ENCODE measurements at regions not wholly inside any gene's neighbourhood (a gene's known extent, or its start where the extent isn't known, plus 50 kb on each side); places are given as distances from the start of the nearest gene placed in this dataset.

GRCh38 chr2:8026381-8026780 lies 655.5 kb upstream of the ID2 start:
- peaks cover 2% of the 10 kb centered on the region for H3K27me3 Mint-ChIP-seq (ENCODE audit: unreplicated experiment)
- no peak overlapping the region for H3K27ac Mint-ChIP-seq (ENCODE audit: unreplicated experiment)
- no peaks in the 10 kb centered on the region for H3K36me3 Mint-ChIP-seq (ENCODE audit: unreplicated experiment)
- peaks cover 8% of the 10 kb centered on the region for H3K4me1 Mint-ChIP-seq (ENCODE audit: unreplicated experiment)
- no peaks in the 10 kb centered on the region for H3K9me3 Mint-ChIP-seq (ENCODE audit: unreplicated experiment)
- no peak for TF ChIP-seq CTCF (IDR thresholded peaks at IDR 0.05)
- peak; percentile 51 for DNase-seq (ENCODE audit: extremely low spot score, unreplicated experiment)
- H3K4me3 Mint-ChIP-seq (ENCODE audit: unreplicated experiment): no peak overlapping the region

GRCh38 chr2:8027387-8027786 lies 654.5 kb upstream of the ID2 start:
- Mint-ChIP-seq H3K9me3 (ENCODE audit: unreplicated experiment) (no peaks in the 10 kb centered on the region), H3K4me1 (ENCODE audit: unreplicated experiment) (no peaks in the 10 kb centered on the region), H3K27me3 (ENCODE audit: unreplicated experiment) (peaks cover 2% of the 10 kb centered on the region), H3K27ac (ENCODE audit: unreplicated experiment) (no peak overlapping the region), H3K36me3 (ENCODE audit: unreplicated experiment) (no peaks in the 10 kb centered on the region), H3K4me3 (ENCODE audit: unreplicated experiment) (no peak overlapping the region)
- TF ChIP-seq CTCF (IDR thresholded peaks at IDR 0.05): no peak
- DNase-seq (ENCODE audit: extremely low spot score, unreplicated experiment): peak; percentile 75

- no peak for TF ChIP-seq CTCF (IDR thresholded peaks at IDR 0.05)
- Mint-ChIP-seq H3K9me3 (ENCODE audit: unreplicated experiment) (no peaks in the 10 kb centered on the region), H3K4me3 (ENCODE audit: unreplicated experiment) (no peak overlapping the region), H3K4me1 (ENCODE audit: unreplicated experiment) (no peaks in the 10 kb centered on the region), H3K27me3 (ENCODE audit: unreplicated experiment) (peaks cover 2% of the 10 kb centered on the region), H3K27ac (ENCODE audit: unreplicated experiment) (no peak overlapping the region), H3K36me3 (ENCODE audit: unreplicated experiment) (no peaks in the 10 kb centered on the region)
- peak; percentile 83 for DNase-seq (ENCODE audit: extremely low spot score, unreplicated experiment)
Measured at GRCh38 chr2:8028036-8028435, 653.8 kb upstream of the ID2 start.

- Mint-ChIP-seq H3K4me1 (ENCODE audit: unreplicated experiment) (no peaks in the 10 kb centered on the region), H3K4me3 (ENCODE audit: unreplicated experiment) (no peak overlapping the region), H3K9me3 (ENCODE audit: unreplicated experiment) (no peaks in the 10 kb centered on the region), H3K27ac (ENCODE audit: unreplicated experiment) (no peak overlapping the region), H3K36me3 (ENCODE audit: unreplicated experiment) (no peaks in the 10 kb centered on the region), H3K27me3 (ENCODE audit: unreplicated experiment) (peaks cover 2% of the 10 kb centered on the region)
- DNase-seq (ENCODE audit: extremely low spot score, unreplicated experiment): peak; percentile 80
- TF ChIP-seq CTCF (IDR thresholded peaks at IDR 0.05): no peak
Measured at GRCh38 chr2:8028436-8028835, 653.4 kb upstream of the ID2 start.

- H3K9me3 Mint-ChIP-seq (ENCODE audit: unreplicated experiment): no peaks in the 10 kb centered on the region
- TF ChIP-seq CTCF (IDR thresholded peaks at IDR 0.05): no peak
- H3K27ac Mint-ChIP-seq (ENCODE audit: unreplicated experiment): no peak overlapping the region
- no peak for DNase-seq (ENCODE audit: extremely low spot score, unreplicated experiment)
- H3K27me3 Mint-ChIP-seq (ENCODE audit: unreplicated experiment): peaks cover 5% of the 10 kb centered on the region
- no peaks in the 10 kb centered on the region for H3K4me1 Mint-ChIP-seq (ENCODE audit: unreplicated experiment)
- H3K4me3 Mint-ChIP-seq (ENCODE audit: unreplicated experiment): no peak overlapping the region
- no peaks in the 10 kb centered on the region for H3K36me3 Mint-ChIP-seq (ENCODE audit: unreplicated experiment)
Measured at GRCh38 chr2:8028981-8029380, 652.9 kb upstream of the ID2 start.
